ENCODE measurements at regions not wholly inside any gene's neighbourhood (a gene's known extent, or its start where the extent isn't known, plus 50 kb on each side); places are given as distances from the start of the nearest gene placed in this dataset.

DNA sequence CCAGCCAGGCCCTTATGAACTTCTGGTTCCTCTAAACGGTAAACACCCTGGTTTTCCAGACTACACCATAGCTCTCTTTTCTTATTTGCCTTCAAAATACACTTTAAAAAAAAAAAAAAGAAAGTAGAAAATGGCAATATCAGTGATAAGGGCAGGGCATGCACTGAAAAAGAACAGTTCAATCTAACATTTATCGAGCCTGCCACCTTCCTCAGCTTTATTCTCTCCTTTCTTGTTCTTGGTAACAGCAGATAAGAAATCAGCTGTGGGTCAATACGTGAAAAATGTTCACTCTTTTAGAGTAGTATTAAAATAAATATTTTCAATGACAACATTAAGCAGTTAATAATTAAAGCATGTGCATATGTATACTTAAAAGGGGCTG, 83.1 kb upstream of the ZNF648 start:
- no peaks in the 10 kb centered on the region for H3K27me3 ChIP-seq (ENCODE audit: control insufficient read depth, insufficient read depth, low read length)
- H3K27ac ChIP-seq (ENCODE audit: insufficient read depth, low read length, poor library complexity, severe bottlenecking): no peak overlapping the region
- ATAC-seq (ENCODE audit: low read depth in 2 of 2) (no peak), DNase-seq (no peak)
- no peak overlapping the region for H3K4me3 Mint-ChIP-seq
- no peaks in the 10 kb centered on the region for H3K9me3 ChIP-seq (ENCODE audit: control insufficient read depth in 2 of 2, low read length in 2 of 2)
- H3K4me1 ChIP-seq (ENCODE audit: control insufficient read depth, insufficient read depth, low read length, poor library complexity, severe bottlenecking): no peaks in the 10 kb centered on the region
- no peak overlapping the region for H3K4me3 ChIP-seq (ENCODE audit: low read depth, low read length)
- no peaks in the 10 kb centered on the region for H3K36me3 Mint-ChIP-seq
- no peaks in the 10 kb centered on the region for H3K36me3 ChIP-seq (ENCODE audit: control insufficient read depth, insufficient read depth, low read length)
- H3K27ac Mint-ChIP-seq: no peak overlapping the region
- peaks cover 16% of the 10 kb centered on the region for H3K27me3 Mint-ChIP-seq
- peaks cover 0 to 8% (median 7%) of the 10 kb centered on the region in 4 donors for H3K4me1 Mint-ChIP-seq
- H3K9me3 Mint-ChIP-seq: no peaks in the 10 kb centered on the region

- no peak overlapping the region for H3K27ac Mint-ChIP-seq
- no peak for DNase-seq
- no peak overlapping the region for H3K27ac ChIP-seq (ENCODE audit: insufficient read depth, low read length, poor library complexity, severe bottlenecking)
- no peak overlapping the region for H3K4me3 Mint-ChIP-seq
- ATAC-seq (ENCODE audit: low read depth in 2 of 2): peak in 1 of 2 donors; percentile 37
- H3K9me3 ChIP-seq (ENCODE audit: control insufficient read depth in 2 of 2, low read length in 2 of 2): no peaks in the 10 kb centered on the region
- no peaks in the 10 kb centered on the region for H3K36me3 Mint-ChIP-seq
- H3K9me3 Mint-ChIP-seq: no peaks in the 10 kb centered on the region
- peaks cover 0 to 4% (median 3%) of the 10 kb centered on the region in 4 donors for H3K4me1 Mint-ChIP-seq
- H3K4me3 ChIP-seq (ENCODE audit: low read depth, low read length): no peak overlapping the region
- H3K36me3 ChIP-seq (ENCODE audit: control insufficient read depth, insufficient read depth, low read length): no peaks in the 10 kb centered on the region
- peaks cover 14% of the 10 kb centered on the region for H3K27me3 Mint-ChIP-seq
- H3K4me1 ChIP-seq (ENCODE audit: control insufficient read depth, insufficient read depth, low read length, poor library complexity, severe bottlenecking): no peaks in the 10 kb centered on the region
- no peaks in the 10 kb centered on the region for H3K27me3 ChIP-seq (ENCODE audit: control insufficient read depth, insufficient read depth, low read length)
Observed at GRCh38 chr1:182143825-182144645, 82.5 kb upstream of the ZNF648 start.

- Histone ChIP-seq H3K27ac (ENCODE audit: insufficient read depth, low read length, poor library complexity, severe bottlenecking) (no peak overlapping the region), H3K4me3 (ENCODE audit: low read depth, low read length) (no peak overlapping the region), H3K36me3 (ENCODE audit: control insufficient read depth, insufficient read depth, low read length) (no peaks in the 10 kb centered on the region), H3K9me3 (ENCODE audit: control insufficient read depth in 2 of 2, low read length in 2 of 2) (no peaks in the 10 kb centered on the region), H3K4me1 (ENCODE audit: control insufficient read depth, insufficient read depth, low read length, poor library complexity, severe bottlenecking) (no peaks in the 10 kb centered on the region), H3K27me3 (ENCODE audit: control insufficient read depth, insufficient read depth, low read length) (no peaks in the 10 kb centered on the region)
- Mint-ChIP-seq H3K27ac (peak overlapping the region in 1 of 3 donors; percentile 89), H3K27me3 (peaks cover 14% of the 10 kb centered on the region), H3K36me3 (no peaks in the 10 kb centered on the region), H3K4me1 (peaks cover 0 to 4% (median 0%) of the 10 kb centered on the region in 4 donors), H3K4me3 (no peak overlapping the region), H3K9me3 (no peaks in the 10 kb centered on the region)
- DNase-seq: peak; percentile 62 to 81 (median 72)
- ATAC-seq (ENCODE audit: low read depth in 2 of 2): peak; percentile 56 to 59
Observed at GRCh38 chr1:182143154-182143657, 81.7 kb upstream of the ZNF648 start.

GRCh38 chr1:182142621-182143020, 81.1 kb upstream of the ZNF648 start:
- Histone ChIP-seq H3K36me3 (ENCODE audit: control insufficient read depth, insufficient read depth, low read length) (no peaks in the 10 kb centered on the region), H3K27me3 (ENCODE audit: control insufficient read depth, insufficient read depth, low read length) (no peaks in the 10 kb centered on the region), H3K27ac (ENCODE audit: insufficient read depth, low read length, poor library complexity, severe bottlenecking) (no peak overlapping the region), H3K4me1 (ENCODE audit: control insufficient read depth, insufficient read depth, low read length, poor library complexity, severe bottlenecking) (no peaks in the 10 kb centered on the region), H3K9me3 (ENCODE audit: control insufficient read depth in 2 of 2, low read length in 2 of 2) (no peaks in the 10 kb centered on the region), H3K4me3 (ENCODE audit: low read depth, low read length) (no peak overlapping the region)
- no peak for DNase-seq
- H3K4me3 Mint-ChIP-seq: no peak overlapping the region
- ATAC-seq (ENCODE audit: low read depth in 2 of 2): no peak
- H3K9me3 Mint-ChIP-seq: no peaks in the 10 kb centered on the region
- H3K36me3 Mint-ChIP-seq: no peaks in the 10 kb centered on the region
- H3K4me1 Mint-ChIP-seq: peaks cover 0 to 4% (median 0%) of the 10 kb centered on the region in 4 donors
- peaks cover 20% of the 10 kb centered on the region for H3K27me3 Mint-ChIP-seq
- H3K27ac Mint-ChIP-seq: no peak overlapping the region

DNA sequence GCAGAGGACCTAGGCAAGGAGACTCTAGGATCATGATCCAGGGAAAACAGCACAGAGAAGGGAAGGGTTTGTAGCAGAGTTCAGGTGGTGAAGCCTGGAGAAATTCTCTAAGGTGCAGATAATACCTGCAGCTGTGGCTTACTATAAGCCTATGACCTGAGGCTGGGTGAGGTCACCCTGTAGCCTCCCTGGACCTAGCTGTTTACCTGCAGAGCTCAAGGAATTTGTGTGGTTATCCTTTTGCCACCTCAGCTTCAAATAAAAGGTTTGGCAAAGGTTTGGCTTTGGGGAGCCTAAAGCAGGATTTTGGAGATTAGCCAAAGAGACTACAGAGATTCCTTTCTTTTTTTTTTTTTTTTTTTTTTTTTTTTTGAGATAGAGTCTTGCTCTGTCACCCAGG, 79.5 kb upstream of the ZNF648 start:
- H3K27ac ChIP-seq (ENCODE audit: insufficient read depth, low read length, poor library complexity, severe bottlenecking): no peak overlapping the region
- DNase-seq (no peak), ATAC-seq (ENCODE audit: low read depth in 2 of 2) (no peak)
- H3K9me3 ChIP-seq (ENCODE audit: control insufficient read depth in 2 of 2, low read length in 2 of 2): no peaks in the 10 kb centered on the region
- peaks cover 0 to 7% (median 2%) of the 10 kb centered on the region in 4 donors for H3K4me1 Mint-ChIP-seq
- H3K27me3 ChIP-seq (ENCODE audit: control insufficient read depth, insufficient read depth, low read length): peaks cover 2% of the 10 kb centered on the region
- no peak overlapping the region for H3K4me3 Mint-ChIP-seq
- H3K36me3 ChIP-seq (ENCODE audit: control insufficient read depth, insufficient read depth, low read length): no peaks in the 10 kb centered on the region
- H3K4me1 ChIP-seq (ENCODE audit: control insufficient read depth, insufficient read depth, low read length, poor library complexity, severe bottlenecking): no peaks in the 10 kb centered on the region
- H3K4me3 ChIP-seq (ENCODE audit: low read depth, low read length): no peak overlapping the region
- H3K36me3 Mint-ChIP-seq: no peaks in the 10 kb centered on the region
- H3K27me3 Mint-ChIP-seq: peaks cover 20% of the 10 kb centered on the region
- H3K9me3 Mint-ChIP-seq: no peaks in the 10 kb centered on the region
- H3K27ac Mint-ChIP-seq: no peak overlapping the region

DNA sequence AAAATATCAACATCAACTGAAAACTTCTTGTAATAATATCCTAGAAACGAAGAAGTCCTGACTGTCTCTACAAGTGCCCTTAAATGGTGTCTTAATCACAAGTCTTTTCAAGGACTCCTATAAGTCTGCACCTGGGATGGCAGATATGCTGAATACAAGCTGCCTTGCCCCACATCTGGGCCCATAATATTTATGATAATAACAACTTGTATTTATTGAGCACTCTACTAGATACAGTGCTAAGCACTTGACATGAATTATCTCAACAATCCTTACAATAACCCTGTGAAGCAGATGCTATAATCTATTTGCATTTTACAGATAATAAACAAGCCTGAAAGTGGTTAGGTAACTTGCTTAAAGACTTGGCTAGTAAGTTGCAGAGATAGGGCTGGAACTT, 78.0 kb upstream of the ZNF648 start:
- Mint-ChIP-seq H3K9me3 (peaks cover 0 to 6% (median 3%) of the 10 kb centered on the region in 7 donors), H3K4me3 (no peak overlapping the region), H3K36me3 (no peaks in the 10 kb centered on the region), H3K4me1 (peaks cover 0 to 7% (median 2%) of the 10 kb centered on the region in 4 donors), H3K27me3 (peaks cover 20% of the 10 kb centered on the region), H3K27ac (no peak overlapping the region)
- H3K27ac ChIP-seq (ENCODE audit: insufficient read depth, low read length, poor library complexity, severe bottlenecking): no peak overlapping the region
- H3K4me1 ChIP-seq (ENCODE audit: control insufficient read depth, insufficient read depth, low read length, poor library complexity, severe bottlenecking): no peaks in the 10 kb centered on the region
- no peak overlapping the region for H3K4me3 ChIP-seq (ENCODE audit: low read depth, low read length)
- H3K36me3 ChIP-seq (ENCODE audit: control insufficient read depth, insufficient read depth, low read length): no peaks in the 10 kb centered on the region
- peaks cover 2% of the 10 kb centered on the region for H3K27me3 ChIP-seq (ENCODE audit: control insufficient read depth, insufficient read depth, low read length)
- ATAC-seq (ENCODE audit: low read depth in 2 of 2) (no peak), DNase-seq (no peak)
- peaks cover 3 to 4% of the 10 kb centered on the region in 2 experiments for H3K9me3 ChIP-seq (ENCODE audit: control insufficient read depth in 2 of 2, low read length in 2 of 2)

GRCh38 chr1:182137546-182137945, 76.0 kb upstream of the ZNF648 start:
- peaks cover 0 to 7% (median 0%) of the 10 kb centered on the region in 4 donors for H3K4me1 Mint-ChIP-seq
- Histone ChIP-seq H3K36me3 (ENCODE audit: control insufficient read depth, insufficient read depth, low read length) (no peaks in the 10 kb centered on the region), H3K4me1 (ENCODE audit: control insufficient read depth, insufficient read depth, low read length, poor library complexity, severe bottlenecking) (no peaks in the 10 kb centered on the region), H3K27me3 (ENCODE audit: control insufficient read depth, insufficient read depth, low read length) (peaks cover 2% of the 10 kb centered on the region), H3K9me3 (ENCODE audit: control insufficient read depth in 2 of 2, low read length in 2 of 2) (peaks cover 11 to 14% of the 10 kb centered on the region in 2 experiments), H3K27ac (ENCODE audit: insufficient read depth, low read length, poor library complexity, severe bottlenecking) (no peak overlapping the region), H3K4me3 (ENCODE audit: low read depth, low read length) (no peak overlapping the region)
- peaks cover 20% of the 10 kb centered on the region for H3K27me3 Mint-ChIP-seq
- no peak overlapping the region for H3K27ac Mint-ChIP-seq
- DNase-seq (no peak), ATAC-seq (ENCODE audit: low read depth in 2 of 2) (no peak)
- H3K36me3 Mint-ChIP-seq: no peaks in the 10 kb centered on the region
- H3K9me3 Mint-ChIP-seq: peaks cover 0 to 15% (median 8%) of the 10 kb centered on the region in 7 donors
- no peak overlapping the region for H3K4me3 Mint-ChIP-seq

DNA sequence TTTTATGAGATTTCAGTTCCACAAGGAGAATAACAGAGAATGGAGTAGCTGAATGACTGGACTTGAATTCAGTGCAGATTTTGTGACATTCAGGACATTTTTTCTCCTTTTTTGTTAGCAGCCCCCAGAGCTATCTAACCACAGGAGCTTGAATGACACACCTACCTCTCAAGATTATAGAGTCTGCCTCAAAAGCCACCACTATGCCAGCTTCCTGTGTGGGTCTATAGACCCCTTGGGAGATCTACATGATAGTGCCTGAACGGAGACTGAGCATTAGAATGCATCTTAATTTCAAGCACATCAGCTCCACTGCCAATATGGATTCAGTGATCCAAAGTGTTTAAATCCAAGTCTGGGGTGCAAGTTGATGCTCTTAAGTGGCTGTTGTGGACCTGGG, 74.4 kb upstream of the ZNF648 start:
- no peak overlapping the region for H3K4me3 Mint-ChIP-seq
- Histone ChIP-seq H3K27me3 (ENCODE audit: control insufficient read depth, insufficient read depth, low read length) (peaks cover 2% of the 10 kb centered on the region), H3K4me3 (ENCODE audit: low read depth, low read length) (no peak overlapping the region), H3K36me3 (ENCODE audit: control insufficient read depth, insufficient read depth, low read length) (no peaks in the 10 kb centered on the region), H3K4me1 (ENCODE audit: control insufficient read depth, insufficient read depth, low read length, poor library complexity, severe bottlenecking) (no peaks in the 10 kb centered on the region), H3K27ac (ENCODE audit: insufficient read depth, low read length, poor library complexity, severe bottlenecking) (no peak overlapping the region), H3K9me3 (ENCODE audit: control insufficient read depth in 2 of 2, low read length in 2 of 2) (peaks cover 11 to 14% of the 10 kb centered on the region in 2 experiments)
- DNase-seq (no peak), ATAC-seq (ENCODE audit: low read depth in 2 of 2) (no peak)
- H3K4me1 Mint-ChIP-seq: peaks cover 0 to 7% (median 0%) of the 10 kb centered on the region in 4 donors
- H3K36me3 Mint-ChIP-seq: no peaks in the 10 kb centered on the region
- no peak overlapping the region for H3K27ac Mint-ChIP-seq
- H3K27me3 Mint-ChIP-seq: peaks cover 20% of the 10 kb centered on the region
- H3K9me3 Mint-ChIP-seq: peaks cover 0 to 19% (median 8%) of the 10 kb centered on the region in 7 donors
